NCI-H1417 (cell line): ENCODE measurements at regions not wholly inside any gene's neighbourhood (a gene's known extent, or its start where the extent isn't known, plus 50 kb on each side); places are given as distances from the start of the nearest gene placed in this dataset.
"Not testable (repeated sequence)": the region's sequence is repeated elsewhere in the genome, so short reads cannot be mapped to it uniquely, and the experiment has no call there.

Experiments used
- DNase-seq, 3 experiments: peaks; one replicate each; lab custom pipeline; 2025; lab: John Stamatoyannopoulos, UW

DNA sequence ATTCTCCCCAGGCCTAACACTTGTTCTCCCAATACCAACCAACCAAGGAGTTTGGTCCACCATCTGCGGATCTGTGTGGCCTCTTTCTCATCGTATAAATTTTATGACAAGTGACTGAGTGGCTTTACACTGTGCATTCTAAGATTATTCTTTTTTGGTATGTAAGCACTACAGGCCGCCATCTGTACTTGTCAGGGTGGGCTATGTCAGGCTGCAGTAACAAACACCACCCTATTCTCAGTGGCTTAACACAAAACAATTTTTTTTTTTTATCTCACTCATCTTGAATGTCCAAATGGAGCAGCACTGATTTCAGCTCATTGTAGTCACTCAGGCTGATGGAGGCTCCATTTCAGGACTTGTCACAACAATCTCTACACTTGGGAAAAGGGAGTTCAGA, 412.7 kb upstream of the MIR17HG start:
- DNase-seq, result no peak

- no peak for DNase-seq
Observed at GRCh38 chr13:90938848-90939247, 408.6 kb upstream of the MIR17HG start.

DNA sequence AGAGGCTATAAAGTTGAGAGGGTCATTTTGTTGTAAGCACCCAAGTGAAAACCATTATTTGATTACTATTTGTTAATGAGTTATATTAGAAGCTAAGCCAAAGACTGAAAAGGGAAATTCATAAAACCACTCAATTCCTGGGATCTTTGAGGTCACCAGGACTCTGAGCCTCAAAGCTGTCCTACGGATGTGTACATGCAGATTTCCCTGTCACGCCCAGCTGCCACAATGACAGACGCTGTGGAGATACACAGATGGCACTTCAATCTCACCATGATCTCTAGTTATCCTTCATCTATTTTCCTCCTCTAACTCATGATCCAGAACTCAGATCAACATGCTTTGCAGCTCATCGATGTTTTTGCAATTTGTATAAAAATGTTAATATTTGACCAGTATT, 403.5 kb upstream of the MIR17HG start:
- DNase-seq, result peak; percentile 20 to 57 (median 28)

DNA sequence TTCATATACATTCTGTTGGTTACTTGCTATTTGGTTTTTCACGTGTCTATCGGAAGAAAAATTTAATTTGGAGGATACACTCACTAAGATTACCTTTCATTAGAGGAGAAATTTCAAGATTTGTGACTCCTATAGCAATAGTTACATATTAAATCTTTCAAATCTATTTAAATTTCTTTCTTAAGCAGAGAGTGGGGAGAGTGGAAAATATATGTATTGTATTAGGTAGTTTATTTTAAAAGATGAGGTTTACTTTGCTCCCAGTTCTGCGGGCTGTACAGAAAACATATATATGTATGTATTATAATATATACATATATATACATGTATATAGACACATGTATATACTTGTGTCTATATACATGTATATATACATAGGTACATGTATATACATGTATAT, 402.3 kb upstream of the MIR17HG start:
- not testable (repeated sequence) for DNase-seq

DNA sequence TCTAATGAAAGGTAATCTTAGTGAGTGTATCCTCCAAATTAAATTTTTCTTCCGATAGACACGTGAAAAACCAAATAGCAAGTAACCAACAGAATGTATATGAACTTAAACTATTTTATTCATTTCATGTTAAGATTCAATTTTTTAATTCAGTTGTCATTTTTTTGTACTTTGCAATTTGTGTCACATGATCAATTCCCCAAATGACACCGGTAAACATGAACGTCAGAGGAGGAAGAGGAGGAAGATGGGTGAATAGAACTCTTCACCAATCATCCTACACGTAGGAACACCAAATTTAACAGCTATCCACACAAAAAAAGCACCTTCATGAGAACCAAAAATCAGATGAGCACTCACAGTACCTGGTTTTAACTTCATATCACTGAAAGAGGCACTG, 401.4 kb upstream of the MIR17HG start:
- DNase-seq, result not testable (repeated sequence)

GRCh38 chr13:90947976-90948375, 399.5 kb upstream of the MIR17HG start:
- no peak for DNase-seq

- no peak for DNase-seq
Observed at GRCh38 chr13:90950160-90950559, 397.3 kb upstream of the MIR17HG start.

DNA sequence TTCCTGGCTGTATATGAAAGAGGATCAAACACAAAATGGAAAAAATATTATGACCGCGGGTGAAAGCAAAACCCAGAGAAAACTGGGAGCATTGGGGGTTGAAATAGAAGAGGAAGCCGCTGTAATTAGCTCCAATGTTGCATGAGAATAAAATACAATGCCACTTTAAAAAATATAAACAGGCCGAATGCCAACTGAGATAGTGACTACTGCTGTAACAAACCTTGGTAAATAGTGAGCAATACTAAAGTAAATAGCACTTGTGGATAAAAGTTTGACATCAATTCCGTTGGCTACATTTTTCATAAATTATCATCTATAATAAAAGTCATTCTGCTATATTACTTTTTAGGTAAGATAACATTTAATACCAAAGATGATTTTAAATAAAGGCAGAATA, 395.8 kb upstream of the MIR17HG start:
- no peak for DNase-seq

GRCh38 chr13:90952326-90952725, 395.2 kb upstream of the MIR17HG start:
- no peak for DNase-seq

- DNase-seq, result no peak
Observed at GRCh38 chr13:90954605-90955195, 392.8 kb upstream of the MIR17HG start.

- DNase-seq, result no peak
Observed at GRCh38 chr13:90956031-90956430, 391.5 kb upstream of the MIR17HG start.

DNA sequence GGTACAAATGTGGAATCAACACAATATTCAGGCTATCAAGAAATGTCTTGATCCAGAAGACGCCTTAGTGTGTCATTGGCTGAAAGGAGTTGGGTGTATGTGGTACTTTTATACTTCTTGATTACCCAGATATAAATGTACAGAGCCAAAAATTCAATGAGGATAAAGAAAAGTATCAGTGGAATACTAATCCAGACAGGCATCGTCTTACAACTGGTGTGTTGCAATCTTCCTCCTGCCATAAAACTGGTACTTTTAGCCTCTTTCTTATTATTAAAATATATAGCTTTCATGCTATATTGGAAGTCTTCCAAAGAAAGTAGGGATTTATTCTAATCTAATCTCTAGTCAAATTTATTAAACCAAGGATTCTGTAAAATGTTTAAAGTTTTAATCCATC, 388.6 kb upstream of the MIR17HG start:
- no peak for DNase-seq

- peak; percentile 18 to 81 (median 44) for DNase-seq
Observed at GRCh38 chr13:90968166-90968904, 379.2 kb upstream of the MIR17HG start.

DNA sequence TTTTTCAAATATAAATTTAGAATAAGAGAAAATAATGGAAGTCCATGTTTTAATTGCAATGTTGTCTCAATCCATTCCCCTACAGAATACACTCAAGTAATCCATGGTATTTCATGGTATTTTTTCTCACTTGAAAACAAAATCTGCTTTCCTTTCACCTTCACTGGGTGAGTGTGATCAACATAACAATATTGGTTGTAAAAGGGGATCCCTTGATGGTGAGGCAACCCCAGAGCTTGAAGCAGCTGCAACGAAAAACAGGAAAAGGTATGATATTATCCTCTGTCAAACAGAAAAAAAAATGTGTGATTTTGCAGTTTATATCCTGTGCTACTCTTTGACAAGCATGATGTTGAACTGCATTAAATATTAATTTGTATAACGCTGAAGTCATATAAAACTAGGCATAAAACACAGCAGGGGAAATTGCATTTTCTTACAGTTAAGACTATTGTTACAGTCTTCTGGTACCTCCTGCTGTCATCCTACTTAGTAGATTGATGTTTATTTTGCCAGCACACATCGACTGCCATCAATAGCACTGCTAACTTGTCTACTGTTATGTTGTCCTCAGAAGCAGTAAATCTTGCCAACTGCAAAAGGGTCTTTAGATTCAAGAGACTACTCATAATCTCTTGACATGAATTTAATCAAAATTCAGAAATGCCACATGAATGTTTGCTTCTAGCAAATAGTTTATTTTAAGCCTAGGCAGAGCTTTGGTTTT, 373.1 kb upstream of the MIR17HG start:
- DNase-seq, result peak; percentile 57 to 83 (median 73)

DNA sequence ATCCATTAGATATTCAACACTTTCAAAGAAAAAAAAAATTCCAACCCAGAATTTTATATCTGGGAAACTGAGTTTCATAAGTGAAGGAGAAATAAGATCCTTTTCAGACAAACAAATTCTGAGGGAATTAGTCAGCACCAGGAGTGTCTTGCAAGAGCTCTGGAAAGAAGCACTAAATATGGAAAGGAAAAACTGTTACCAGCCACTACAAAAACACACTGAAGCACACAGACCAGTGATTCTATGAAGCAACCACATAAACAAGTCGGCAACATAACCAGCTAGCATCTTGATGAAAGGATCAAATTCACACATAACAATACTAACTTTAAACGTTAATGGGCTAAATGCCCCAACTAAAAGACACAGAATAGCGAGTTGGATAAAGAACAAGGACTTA, 368.4 kb upstream of the MIR17HG start:
- DNase-seq, result no peak

DNA sequence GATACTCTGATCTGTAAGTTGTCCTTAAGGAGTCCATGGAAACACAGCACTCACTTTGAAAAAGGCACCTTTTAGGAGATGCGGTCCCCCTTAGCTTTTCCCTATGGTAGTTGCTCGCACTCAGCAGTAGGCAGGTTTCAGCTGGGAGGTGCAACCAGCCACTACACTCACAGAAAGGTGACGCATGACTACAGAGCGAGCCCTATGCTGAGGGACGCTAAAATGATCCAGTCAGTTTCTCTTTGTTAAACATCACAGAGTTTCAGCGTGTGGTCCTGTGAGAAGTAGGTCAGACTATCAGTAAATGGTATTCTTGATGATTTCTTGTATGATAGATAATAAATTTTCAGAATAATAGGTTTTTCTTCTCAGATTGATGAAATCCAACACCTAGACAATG, 362.7 kb upstream of the MIR17HG start:
- DNase-seq, result no peak

DNA sequence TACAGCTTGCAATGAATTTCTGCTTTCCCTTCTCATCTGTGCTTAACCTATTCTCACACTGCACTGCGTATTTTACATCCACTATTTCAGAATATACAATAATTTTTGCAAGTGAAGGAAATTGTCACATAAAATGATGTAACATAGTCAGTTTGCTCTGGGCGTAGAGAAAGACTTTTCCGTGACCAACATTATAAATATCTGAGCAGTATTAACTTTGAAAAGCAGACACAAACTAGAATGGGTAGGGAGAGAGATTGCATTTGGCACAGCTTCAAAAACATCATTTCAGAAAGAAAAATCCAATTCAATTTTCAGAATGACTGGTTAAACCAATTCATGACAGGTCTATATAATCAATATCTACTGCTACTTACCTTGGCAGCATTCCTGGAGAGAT, 352.5 kb upstream of the MIR17HG start:
- no peak for DNase-seq

- peak in 1 of 3 experiments; percentile 38 for DNase-seq
Observed at GRCh38 chr13:90995614-90996013, 351.9 kb upstream of the MIR17HG start.

DNA sequence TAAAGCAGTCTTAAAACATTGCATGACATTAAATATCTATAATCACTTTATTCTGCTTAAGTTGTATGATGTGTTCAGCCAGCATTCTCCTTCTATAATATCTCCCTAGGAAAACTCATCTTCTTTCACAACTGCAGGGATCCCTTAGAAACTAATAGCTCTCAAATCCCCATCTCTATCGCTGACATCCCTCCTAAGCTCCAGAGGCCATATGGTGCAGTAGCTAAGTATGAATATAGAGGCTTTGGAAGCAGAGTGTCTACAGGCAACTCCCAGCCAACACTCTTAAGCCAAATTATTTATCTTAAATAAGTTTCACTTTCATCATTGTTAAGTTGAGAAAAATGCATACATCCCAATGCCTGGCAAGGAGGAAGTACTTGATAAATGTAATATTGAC, 349.5 kb upstream of the MIR17HG start:
- peak in 1 of 3 experiments; percentile 30 for DNase-seq

DNA sequence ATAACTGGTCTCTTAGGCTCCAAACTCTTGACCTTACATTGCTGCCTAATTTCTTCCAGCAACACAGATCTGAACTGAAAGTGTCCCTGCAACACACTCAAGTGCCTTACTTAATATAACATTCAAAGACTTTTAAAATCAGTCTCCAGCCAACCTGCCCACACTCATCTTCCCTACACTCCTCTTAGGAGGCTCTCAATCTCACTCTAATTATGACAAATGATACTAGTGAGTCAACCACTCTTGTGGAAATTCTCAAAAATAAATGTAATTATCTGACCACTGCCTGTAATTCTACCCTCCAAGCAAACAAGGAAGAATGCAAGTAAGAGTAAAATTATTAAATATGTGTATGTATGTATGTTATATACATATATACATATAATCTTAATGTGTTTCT, 348.1 kb upstream of the MIR17HG start:
- peak; percentile 40 to 88 (median 84) for DNase-seq

GRCh38 chr13:91001371-91001770, 346.1 kb upstream of the MIR17HG start:
- no peak for DNase-seq

- no peak for DNase-seq
Observed at GRCh38 chr13:91014696-91015095, 332.8 kb upstream of the MIR17HG start.

DNA sequence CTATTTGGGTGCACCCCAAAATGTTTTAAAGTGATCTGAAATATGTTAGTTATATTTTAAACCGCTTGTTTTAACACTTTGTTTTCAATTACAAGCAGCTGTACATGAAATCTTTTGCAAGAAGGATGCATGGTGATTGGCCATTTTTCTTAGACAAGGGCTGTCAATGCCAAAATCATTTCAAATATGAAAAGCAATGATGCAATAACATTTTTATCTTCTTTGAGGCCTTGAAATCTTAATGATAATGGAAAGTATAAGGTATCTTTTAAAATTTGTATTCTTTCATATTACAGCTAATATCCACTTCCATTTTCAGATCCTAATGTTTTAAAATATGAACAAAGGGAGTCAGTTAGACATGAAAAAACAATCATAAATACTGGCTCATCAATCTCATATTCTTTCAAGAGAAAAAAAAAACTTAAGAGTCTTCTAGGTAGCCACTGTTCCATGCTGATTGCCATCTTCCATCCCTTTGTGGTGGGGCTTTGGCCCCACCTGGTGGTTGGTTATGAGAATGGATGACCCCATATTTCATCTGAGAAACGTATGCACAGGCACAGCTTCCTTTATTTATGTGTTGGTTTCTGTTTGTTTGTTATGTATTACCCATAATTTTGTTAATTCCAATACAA, 330.3 kb upstream of the MIR17HG start:
- peak; percentile 71 to 91 (median 81) for DNase-seq
